Transverse colon (tissue), 4 donors: ENCODE measurements at regions not wholly inside any gene's neighbourhood (a gene's known extent, or its start where the extent isn't known, plus 50 kb on each side); places are given as distances from the start of the nearest gene placed in this dataset.
"Not testable (repeated sequence)": the region's sequence is repeated elsewhere in the genome, so short reads cannot be mapped to it uniquely, and the experiment has no call there.

Source experiments
- DNase-seq: peaks from one replicate; pipeline ENCODE4 v3.0.0-alpha.2; 2019
- H3K27ac ChIP-seq, 4 donors: fragments of 200-600 bp; sonication (generic); 2 replicates each; pipeline ENCODE4 v1.5.1; 2016 to 2018; ENCODE audit warnings: inconsistent platforms in 4 of 4
- H3K27me3 ChIP-seq: fragments of 200-600 bp; sonication (generic); 2 replicates; pipeline ENCODE4 v1.5.1; 2017; ENCODE audit warnings: inconsistent platforms
- H3K36me3 ChIP-seq, 4 donors: fragments of 200-600 bp; sonication (generic); 2 replicates each; pipeline ENCODE4 v1.5.1; 2017 to 2019; ENCODE audit warnings: inconsistent platforms in 4 of 4
- H3K4me1 ChIP-seq, 4 donors: fragments of 200-600 bp; sonication (generic); 2 replicates each; pipeline ENCODE4 v1.5.1; 2017 to 2020; ENCODE audit warnings: inconsistent platforms in 4 of 4
- H3K4me3 ChIP-seq, 4 donors: fragments of 200-600 bp; sonication (generic); 1 replicate in 1 of 4; 2 replicates in 3 of 4; pipeline versions ENCODE4 v1.5.1 to v1.6.1; 2017 to 2019; ENCODE audit warnings: inconsistent platforms in 4 of 4
- H3K9me3 ChIP-seq, 2 donors: fragments of 200-600 bp; sonication (generic); 2 replicates each; pipeline ENCODE4 v1.5.1; 2017 to 2019; ENCODE audit warnings: inconsistent platforms in 2 of 2
- CTCF ChIP-seq, 5 experiments: fragments of 200-600 bp in 3 of 5; fragments of 450-650 bp in 2 of 5; sonication (generic) in 3 of 5; IDR thresholded peaks; 1 replicate in 2 of 5; 2 replicates in 3 of 5; pipeline ENCODE4 v1.5.1; 2016 to 2017; ENCODE audit warnings: antibody characterized with exemption in 5 of 5, inconsistent platforms in 3 of 5, mild to moderate bottlenecking in 2 of 5, moderate library complexity in 1 of 5
- EP300 ChIP-seq: sonication (generic); formaldehyde crosslinking; IDR thresholded peaks from one replicate; pipeline ENCODE4 v1.6.1; 2017; ENCODE audit warnings: antibody characterized with exemption, low read depth
- POLR2A ChIP-seq: fragments of 450-650 bp; IDR thresholded peaks from one replicate; pipeline ENCODE4 v1.6.1; 2016; ENCODE audit warnings: antibody characterized with exemption, mild to moderate bottlenecking, moderate library complexity
- POLR2AphosphoS5 ChIP-seq, 3 donors: sonication (generic); formaldehyde crosslinking; IDR thresholded peaks; one replicate each; pipeline ENCODE4 v1.6.1; 2016; ENCODE audit warnings: antibody characterized with exemption in 3 of 3
- WGBS, 2 donors: methylation state at CpG; one replicate each; pipeline ENCODE4 v1.1.5; 2018; ENCODE audit warnings: low coverage in 1 of 2; 5-methylcytosine and 5-hydroxymethylcytosine counted together
- in situ Hi-C, 4 donors: fragments of 200-750 bp; cut with MboI; loops; one replicate each; pipeline versions ENCODE4 v1.15.0 to v1.15.1; 2017; ENCODE audit warnings: low sequenced_read_pairs in 3 of 4, low pct_ligation_motif_present in 1 of 4, low pct_unique_long_range_greater_than_20kb in 1 of 4
- intact Hi-C: fragments of 100-400 bp; cut with DNase I; formaldehyde crosslinking; loops from one replicate; pipeline ENCODE4 v1.15.1; 2023; ENCODE audit warnings: low total_unique reads

DNA sequence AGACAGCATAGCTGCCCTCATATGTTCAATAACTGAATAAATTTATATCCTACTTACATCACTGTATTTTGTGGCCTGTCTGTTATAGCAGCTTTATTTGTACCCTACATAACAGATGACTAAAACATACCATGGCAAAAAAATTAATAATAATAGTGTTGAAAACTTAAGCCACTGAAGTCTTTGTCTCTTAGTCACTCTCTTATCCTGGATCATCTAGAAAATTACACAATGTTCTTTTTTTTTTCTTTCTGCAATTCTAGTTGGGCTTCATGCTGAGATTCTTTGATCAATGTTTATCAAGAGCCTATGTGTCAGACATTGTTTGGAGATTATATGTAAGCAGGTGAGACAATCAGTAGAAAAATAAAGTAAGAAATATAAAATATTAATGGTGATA, 519.3 kb upstream of the ARPP21 start:
- Histone ChIP-seq H3K4me3 (no peak overlapping the region), H3K27me3 (no peaks in the 10 kb centered on the region), H3K9me3 (no peaks in the 10 kb centered on the region), H3K4me1 (no peaks in the 10 kb centered on the region), H3K36me3 (no peaks in the 10 kb centered on the region), H3K27ac (no peak overlapping the region)
- in situ Hi-C loops (no loop called here), intact Hi-C loops (no loop called here)
- no peak for TF ChIP-seq POLR2AphosphoS5 (IDR thresholded peaks at IDR 0.05)
- TF ChIP-seq CTCF (IDR thresholded peaks at IDR 0.05) = no peak
- TF ChIP-seq POLR2A = no peak
- TF ChIP-seq EP300 = no peak
- no peak for DNase-seq

DNA sequence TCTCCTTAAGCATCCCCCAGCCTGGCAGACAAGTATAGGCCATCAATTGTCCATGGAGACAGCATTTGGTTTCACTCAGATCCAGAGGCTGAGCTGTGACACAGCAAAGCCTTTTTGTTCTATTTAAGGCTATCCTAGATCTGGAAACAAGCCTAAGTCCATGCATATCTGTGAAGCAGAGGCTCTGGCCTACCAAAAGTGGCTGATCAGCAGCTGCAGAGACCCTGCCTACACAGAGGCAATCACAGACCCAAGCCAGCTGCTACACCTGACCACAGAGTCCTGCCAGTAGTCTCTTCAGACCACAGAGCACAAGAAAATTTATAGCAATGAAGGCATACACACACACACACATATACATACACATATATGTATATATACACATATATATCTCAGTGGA, 501.7 kb upstream of the ARPP21 start:
- no peaks in the 10 kb centered on the region for H3K36me3 ChIP-seq
- no peaks in the 10 kb centered on the region for H3K4me1 ChIP-seq
- intact Hi-C loops (no loop called here), in situ Hi-C loops (no loop called here)
- H3K9me3 ChIP-seq = no peaks in the 10 kb centered on the region
- TF ChIP-seq POLR2A (no peak), POLR2AphosphoS5 (IDR thresholded peaks at IDR 0.05) (no peak), EP300 (no peak), CTCF (IDR thresholded peaks at IDR 0.05) (no peak)
- no peak overlapping the region for H3K27ac ChIP-seq
- no peak for DNase-seq
- no peaks in the 10 kb centered on the region for H3K27me3 ChIP-seq
- H3K4me3 ChIP-seq = no peak overlapping the region

DNA sequence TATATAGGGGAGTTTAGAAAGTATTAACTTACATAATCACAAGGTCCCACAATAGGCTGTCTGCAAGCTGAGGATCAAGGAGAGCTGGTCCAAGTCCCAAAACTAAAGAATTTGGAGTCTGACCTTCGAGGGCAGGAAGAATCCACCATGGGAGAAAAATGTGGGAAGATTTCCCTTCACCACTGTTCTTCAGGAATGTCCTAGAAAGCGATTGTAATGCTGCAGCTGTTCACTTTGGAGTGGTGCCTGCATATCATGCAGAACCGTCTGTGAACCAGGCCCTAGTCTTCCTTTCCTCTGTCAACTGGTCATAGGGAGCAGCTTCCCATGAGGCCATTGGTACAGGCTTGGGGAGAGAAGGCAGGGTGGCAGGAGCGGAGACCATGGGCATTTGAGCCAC, 497.9 kb upstream of the ARPP21 start:
- in situ Hi-C loops = no loop called here
- no peaks in the 10 kb centered on the region for H3K36me3 ChIP-seq
- intact Hi-C loops = no loop called here
- no peaks in the 10 kb centered on the region for H3K9me3 ChIP-seq
- DNase-seq = no peak
- H3K4me1 ChIP-seq = no peaks in the 10 kb centered on the region
- H3K27me3 ChIP-seq = no peaks in the 10 kb centered on the region
- H3K4me3 ChIP-seq = no peak overlapping the region
- TF ChIP-seq POLR2AphosphoS5 (IDR thresholded peaks at IDR 0.05) = no peak
- no peak for TF ChIP-seq CTCF (IDR thresholded peaks at IDR 0.05)
- TF ChIP-seq POLR2A = no peak
- TF ChIP-seq EP300 = no peak
- 56 to 70% methylated on average over 3 to 4 of the region's 4 CpGs for WGBS, 2 donors
- H3K27ac ChIP-seq = no peak overlapping the region

DNA sequence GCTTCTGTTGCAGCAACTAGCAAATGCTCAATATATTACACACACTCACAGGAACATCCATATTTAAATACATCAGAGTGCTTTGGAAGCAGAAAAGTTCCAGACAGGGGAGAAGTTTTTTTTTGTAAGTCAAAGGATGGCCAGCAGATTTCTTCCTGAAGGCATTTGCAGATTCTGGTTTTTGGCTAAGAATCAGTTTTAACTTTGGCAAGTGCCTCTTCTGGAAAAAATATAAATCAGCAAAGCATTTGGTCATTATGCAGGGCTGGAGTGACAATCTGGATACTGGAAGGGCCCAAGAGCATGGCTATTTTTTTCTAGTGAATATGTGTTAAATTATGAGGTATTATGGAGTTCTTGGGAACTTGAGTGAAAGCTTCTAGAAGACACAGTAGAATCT, 495.3 kb upstream of the ARPP21 start:
- in situ Hi-C loops = no loop called here
- intact Hi-C loops = no loop called here
- Histone ChIP-seq H3K9me3 (no peaks in the 10 kb centered on the region), H3K4me3 (no peak overlapping the region), H3K36me3 (no peaks in the 10 kb centered on the region), H3K27me3 (no peaks in the 10 kb centered on the region), H3K4me1 (no peaks in the 10 kb centered on the region), H3K27ac (no peak overlapping the region)
- no peak for TF ChIP-seq POLR2A
- no peak for TF ChIP-seq CTCF (IDR thresholded peaks at IDR 0.05)
- no peak for TF ChIP-seq EP300
- TF ChIP-seq POLR2AphosphoS5 (IDR thresholded peaks at IDR 0.05) = no peak
- no peak for DNase-seq

- H3K36me3 ChIP-seq, in situ Hi-C loops, H3K4me1 ChIP-seq, H3K27me3 ChIP-seq, DNase-seq, H3K9me3 ChIP-seq, H3K27ac ChIP-seq, intact Hi-C loops, H3K4me3 ChIP-seq: not testable (repeated sequence)
- WGBS, 2 donors = 62 to 67% methylated on average over 5 to 10 of the region's 10 CpGs
These were observed 492.9 kb upstream of the ARPP21 start for GRCh38 chr3:35146256-35147035.
